ENCODE measurements at regions not wholly inside any gene's neighbourhood (a gene's known extent, or its start where the extent isn't known, plus 50 kb on each side); places are given as distances from the start of the nearest gene placed in this dataset.

DNA sequence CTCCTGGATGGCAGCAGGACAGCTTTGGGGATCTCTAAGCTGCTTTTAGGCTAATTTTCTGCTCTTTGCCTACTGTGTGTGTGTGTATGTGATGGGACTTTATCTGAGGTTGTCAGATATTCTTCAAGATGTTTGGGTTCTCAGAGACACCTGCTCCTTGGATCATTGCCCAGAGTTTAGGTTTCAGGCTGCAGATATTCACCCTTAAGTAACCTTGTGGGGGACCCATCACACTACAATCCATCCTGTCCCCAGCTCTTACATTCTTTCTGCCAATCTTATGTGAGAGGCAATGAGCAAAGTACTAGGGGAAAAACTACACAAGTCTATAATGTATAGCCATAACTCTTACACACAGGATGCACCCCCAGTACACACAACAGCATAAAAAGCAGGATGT lies 263.0 kb upstream of the ZWINT start:
- no peak for TF ChIP-seq NKRF (conservative IDR thresholded peaks at IDR 0.05)
- TF ChIP-seq, protein P1, sequence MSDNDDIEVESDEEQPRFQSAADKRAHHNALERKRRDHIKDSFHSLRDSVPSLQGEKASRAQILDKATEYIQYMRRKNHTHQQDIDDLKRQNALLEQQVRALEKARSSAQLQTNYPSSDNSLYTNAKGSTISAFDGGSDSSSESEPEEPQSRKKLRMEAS (IDR thresholded peaks at IDR 0.05; ENCODE audit: low read depth, low read length), result no peak

Measured in GM12878 (cell line).